HG03108 (cell line): ENCODE measurements at regions not wholly inside any gene's neighbourhood (a gene's known extent, or its start where the extent isn't known, plus 50 kb on each side); places are given as distances from the start of the nearest gene placed in this dataset.

Experiments
- ATAC-seq: cut with Tn5 transposase; IDR thresholded peaks from one replicate; pipeline ENCODE4 v1.9.1; 2021; ENCODE audit warnings: moderate library complexity; ENCODE audit not compliant: unreplicated experiment

DNA sequence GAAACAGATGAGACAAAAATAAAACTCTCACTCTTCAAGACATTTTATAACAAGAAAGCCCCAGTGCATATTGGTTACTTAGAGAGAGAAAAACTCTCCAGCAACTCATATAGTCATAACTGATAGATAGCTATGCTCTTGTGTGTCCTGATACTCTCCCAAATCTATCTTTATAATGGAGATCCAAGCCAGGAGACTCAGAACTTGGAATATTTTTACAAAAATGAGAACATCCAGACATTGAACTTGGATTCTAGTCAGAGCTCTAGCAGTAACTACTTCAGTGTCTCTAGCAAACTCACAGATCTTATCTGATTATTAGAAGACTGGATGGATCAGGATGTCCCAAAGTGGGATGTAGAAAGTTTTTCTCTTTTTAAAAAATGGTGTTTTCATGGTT is 412.7 kb upstream of the BRINP1 start:
- ATAC-seq = no peak

DNA sequence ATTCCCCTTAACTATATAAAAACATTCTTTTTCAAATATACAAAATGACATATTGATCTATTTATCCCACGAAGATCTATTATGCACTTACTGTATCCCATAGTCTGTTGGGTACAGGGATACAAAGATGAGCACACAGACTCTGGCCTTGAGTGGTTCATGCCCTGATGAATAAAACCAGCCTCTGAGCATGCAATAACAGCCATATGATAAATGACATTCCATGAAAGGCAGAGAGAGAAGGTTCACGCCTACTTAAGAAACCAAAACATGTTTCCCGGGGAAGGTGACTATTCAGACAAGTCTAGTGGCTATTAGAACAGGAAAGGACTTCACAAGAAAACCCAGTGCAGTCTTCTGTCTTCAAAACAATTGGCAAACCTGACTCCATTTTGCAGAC is 406.2 kb upstream of the BRINP1 start:
- no peak for ATAC-seq

DNA sequence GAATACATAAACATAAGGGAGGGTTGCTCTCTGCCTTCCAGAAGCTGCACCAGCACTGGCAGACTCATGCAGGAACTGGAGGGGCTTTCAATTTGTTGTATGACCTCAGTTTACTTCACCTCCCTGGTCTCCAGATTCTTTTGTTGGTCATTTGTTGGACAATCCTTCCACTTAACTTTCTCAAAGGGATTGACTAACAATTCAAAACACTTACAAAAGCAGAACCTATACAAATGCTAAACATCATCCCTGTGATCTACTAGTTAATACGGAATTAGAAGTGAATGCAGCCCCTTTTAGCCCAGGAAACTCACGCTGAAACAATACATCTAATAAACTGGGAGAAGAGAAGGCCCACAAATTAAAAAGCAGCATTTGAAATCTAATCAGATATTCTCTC is 404.6 kb upstream of the BRINP1 start:
- ATAC-seq = no peak

DNA sequence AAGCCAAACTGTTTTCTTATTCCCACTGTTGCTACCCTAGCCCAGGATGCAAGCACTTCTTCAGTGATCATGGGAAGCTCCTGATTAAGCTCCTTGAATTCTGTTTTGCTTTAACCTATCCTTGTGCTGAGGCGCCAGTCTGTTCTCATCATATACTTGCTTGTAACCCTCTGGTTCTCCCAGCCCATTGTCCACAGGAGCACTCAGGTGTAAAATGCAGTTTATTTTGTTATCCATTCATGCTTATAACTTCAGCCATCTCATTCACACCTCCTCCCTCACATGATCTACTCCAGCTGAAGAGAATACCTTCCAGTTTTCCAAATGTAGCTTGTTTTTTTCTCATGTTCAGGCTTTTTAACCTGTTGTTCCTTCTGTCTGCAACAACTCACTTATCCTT is 402.1 kb upstream of the BRINP1 start:
- no peak for ATAC-seq

DNA sequence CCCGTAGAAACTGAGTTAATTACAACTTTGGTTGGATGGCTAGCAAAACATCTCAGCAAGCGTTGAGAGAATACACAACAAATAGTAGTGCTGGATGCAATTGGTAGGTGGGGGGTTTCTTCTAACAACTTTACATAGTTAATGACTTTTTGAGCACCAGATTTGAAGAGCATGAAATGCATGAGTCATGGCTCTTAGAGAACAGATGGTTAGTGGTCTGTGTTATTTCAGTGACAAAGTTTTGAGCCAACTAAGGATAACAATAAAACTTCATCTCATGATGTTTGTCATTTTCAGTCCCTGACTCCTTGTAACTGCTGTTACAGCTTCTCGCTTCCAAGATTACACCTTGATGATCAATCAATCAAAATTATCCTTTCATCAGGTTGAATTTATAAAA is 399.0 kb upstream of the BRINP1 start:
- ATAC-seq = no peak

DNA sequence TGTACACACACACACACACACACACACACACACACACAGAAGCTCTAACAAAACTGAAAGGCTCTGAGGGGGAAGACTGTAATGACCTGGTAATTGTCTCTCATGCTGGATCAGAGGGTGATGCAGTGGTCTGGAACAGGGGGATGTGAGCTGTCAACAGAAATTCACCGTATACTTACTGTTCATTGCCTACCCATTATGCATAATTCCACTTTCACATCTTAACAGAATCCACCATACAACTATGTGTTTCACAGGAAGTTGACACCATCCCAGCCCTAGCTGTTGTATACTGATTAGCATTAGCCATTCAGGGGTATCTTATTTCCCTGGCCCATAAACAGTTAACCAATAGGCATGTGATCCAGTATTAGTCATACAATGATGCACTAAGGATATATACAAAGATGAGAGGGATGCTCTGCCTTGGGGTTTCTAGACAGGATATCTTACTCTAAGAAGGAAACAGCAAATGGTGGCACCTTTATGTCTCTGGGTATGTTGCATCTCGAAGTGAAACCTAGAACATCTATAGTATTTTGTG is 396.5 kb upstream of the BRINP1 start:
- no peak for ATAC-seq

DNA sequence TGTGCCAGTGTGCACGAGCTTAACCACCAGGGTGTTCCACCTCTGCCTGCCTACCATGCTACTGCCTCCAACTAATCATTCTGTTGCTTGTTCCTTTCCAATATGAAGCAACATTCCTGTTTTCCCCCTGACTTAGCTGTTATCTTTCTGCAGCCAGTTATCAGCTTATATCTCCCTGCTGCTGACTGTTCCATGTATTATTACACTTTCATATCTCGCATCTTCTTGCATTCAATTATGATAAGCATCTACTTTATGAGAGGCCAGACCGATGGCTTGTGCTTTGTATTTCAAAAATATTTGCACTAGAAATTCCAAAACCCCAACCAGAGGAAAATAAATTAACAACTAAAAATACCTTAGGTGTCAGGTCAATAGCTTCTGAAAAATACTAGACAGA is 394.0 kb upstream of the BRINP1 start:
- ATAC-seq = no peak

DNA sequence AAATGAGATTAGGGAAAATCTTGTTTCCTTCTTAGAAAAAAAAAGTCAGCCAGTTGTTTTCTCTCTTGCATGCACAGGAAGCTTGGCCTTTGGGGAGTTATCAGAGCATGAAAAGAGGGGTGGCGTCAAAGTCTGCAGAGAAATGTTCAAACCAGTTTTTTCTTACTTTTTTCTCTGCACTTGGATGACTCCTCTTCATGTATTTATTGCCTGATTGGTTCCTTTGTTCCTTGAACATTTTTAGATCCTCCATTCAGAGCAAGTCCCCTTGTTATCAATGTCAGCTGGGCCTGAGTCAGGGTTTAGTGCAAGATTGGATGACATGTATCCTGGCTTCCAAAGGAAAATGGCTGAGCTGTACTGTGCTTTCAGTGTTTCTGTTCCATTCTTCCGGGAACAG is 392.6 kb upstream of the BRINP1 start:
- ATAC-seq = no peak

DNA sequence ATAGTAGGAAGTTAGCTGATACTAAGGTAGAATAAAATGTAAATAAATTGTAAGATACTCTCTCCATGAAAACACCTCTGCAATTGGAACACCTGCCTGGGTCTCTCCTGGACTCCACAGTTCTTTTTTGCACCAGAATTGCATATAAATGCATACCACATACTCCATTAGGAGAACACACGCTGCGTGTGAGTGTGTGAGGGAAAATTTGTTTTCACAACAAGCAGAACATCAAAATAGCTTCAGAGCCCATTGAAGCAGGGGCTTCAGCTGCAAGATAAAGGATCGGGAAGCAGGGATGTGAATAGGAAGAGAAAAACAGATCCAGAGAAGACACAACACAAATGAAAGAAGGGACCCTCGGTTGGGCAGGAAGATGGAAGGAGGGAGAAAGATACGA is 389.8 kb upstream of the BRINP1 start:
- ATAC-seq = no peak

DNA sequence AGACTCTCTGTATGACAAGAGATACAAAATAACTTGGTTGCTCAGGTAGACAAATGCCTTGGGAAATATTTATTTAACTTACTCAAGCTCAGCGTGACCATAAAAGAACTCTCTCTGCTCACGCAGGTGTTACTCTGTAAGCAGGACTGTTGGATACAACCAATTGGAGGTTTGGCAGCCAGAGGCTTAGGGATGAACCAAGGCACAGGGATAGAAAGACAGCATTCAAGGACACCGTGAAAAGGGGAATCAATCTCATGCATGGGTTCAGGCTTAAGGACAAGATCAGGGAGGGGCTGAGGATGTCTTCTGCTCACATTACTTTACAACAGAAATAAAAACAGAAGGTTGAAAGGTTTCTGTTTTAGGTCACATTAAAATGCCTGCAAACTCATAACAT is 389.0 kb upstream of the BRINP1 start:
- no peak for ATAC-seq

DNA sequence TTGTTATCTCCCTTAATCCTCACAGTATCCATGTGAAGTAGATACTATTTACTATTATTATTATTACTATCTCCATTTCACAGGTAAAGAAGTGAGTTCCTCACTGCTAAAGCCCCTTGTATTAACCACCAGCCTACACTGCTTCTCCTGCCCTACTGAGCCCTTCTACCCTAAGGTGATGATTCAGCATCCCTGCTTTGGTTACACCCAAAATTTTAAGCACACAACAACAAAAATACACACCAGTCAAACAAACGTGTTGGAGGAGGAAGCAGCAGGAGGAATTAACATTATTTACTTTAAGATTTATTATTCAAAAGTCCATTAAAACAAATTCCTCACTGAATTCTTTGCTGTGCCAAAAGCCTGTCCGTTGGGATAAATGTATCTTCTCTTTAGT is 370.2 kb upstream of the BRINP1 start:
- ATAC-seq = no peak

DNA sequence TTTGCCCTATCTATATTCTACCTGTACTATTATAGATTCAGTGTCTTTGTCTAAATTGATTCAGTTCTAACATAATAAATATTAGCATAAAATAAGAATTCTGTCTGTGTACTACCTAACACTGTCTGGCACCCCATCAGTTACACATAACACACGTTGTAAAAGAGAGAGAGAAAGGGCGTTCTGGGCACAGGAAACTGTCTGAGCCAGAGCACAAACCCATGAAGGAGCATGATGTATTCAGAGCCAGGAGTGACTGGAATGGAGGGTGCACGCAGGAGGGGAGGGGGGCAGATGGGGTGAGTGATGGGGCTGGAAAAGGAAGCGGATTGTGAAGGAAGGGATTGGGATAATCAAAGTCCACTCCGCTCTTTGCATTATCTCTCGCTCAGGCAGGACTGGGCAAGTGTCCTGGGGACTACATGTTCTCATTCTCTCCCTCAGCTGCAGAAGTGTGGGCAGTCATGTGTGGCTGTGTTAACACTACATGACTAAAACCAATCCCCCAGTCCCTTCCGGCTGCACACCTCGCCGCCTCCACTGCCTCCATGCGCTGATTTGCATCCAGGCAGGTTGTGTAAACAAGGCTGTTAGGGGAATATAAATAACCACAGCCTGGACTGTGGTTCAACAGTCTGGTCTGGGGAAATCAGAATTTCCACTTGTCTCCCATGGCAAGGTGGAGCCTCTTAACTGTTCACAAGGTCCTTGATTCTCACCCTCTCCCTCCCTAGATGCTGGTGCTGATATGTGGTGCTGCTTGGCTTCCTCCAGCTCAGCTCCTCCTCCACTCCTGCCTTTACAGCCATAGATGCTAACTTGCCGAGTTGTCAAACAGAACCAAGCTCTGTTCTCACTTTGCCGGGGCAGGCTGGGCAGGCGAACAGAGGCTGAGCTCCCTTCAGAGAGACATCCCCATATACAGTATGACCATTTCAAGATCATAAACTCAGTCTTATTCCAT is 367.5 kb upstream of the BRINP1 start:
- peak; percentile 99 for ATAC-seq

DNA sequence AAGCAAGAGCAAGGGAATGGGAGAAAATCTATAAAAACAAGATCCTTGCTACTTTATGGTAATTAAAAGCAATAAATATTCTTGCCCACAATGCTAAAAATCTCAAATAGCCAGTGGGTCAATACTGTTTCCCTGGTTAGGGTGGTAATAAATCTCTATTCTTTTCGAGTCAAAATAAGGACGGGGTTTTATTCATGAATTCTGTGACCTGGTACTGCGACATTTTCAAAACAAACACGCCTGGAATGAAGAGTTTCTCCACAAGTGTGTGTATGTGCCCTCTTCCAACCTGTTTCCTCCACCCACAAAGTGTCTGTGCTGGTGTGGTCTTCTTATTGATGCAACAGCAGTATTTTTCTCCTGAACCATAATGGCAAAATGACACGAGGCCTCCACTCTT is 358.8 kb upstream of the BRINP1 start:
- ATAC-seq = no peak

DNA sequence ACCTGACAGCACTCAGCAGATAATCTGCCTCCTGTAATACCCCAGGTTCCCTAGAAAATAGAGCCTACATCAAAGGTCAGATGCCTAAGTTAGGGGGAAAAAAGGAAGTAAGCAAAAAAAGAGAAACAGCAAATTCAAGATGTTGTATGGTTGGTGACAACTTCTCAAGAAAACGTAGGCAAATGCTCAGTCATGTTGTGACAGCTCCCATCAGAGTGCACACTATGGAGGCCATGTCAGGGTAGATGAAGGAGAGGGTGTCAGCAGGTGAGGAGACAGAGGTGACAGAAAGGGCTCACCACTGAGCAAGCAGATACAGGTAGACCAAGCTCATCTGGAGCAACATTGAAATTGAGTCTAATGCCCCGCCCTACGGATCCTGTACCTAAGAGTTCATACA is 356.8 kb upstream of the BRINP1 start:
- ATAC-seq = no peak

DNA sequence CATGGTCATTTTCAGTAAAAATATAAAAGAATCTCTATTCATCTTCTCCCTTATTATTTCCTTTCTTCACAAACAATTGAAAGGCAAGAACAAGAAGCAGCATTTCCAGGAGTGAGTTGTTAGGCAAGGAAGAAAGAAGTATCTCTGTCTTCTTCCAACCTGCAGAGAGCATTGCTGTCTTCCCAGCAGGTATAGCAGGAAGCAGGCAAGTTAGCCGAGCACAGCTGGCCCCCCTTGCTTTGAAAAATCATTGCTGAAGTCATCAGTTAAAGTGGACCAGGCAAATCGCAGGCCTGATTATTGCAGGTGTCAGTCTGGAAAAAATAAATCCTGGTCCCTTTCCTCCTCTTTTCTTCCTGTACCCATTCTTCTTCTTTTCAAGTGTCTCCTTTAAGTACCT is 353.1 kb upstream of the BRINP1 start:
- no peak for ATAC-seq

DNA sequence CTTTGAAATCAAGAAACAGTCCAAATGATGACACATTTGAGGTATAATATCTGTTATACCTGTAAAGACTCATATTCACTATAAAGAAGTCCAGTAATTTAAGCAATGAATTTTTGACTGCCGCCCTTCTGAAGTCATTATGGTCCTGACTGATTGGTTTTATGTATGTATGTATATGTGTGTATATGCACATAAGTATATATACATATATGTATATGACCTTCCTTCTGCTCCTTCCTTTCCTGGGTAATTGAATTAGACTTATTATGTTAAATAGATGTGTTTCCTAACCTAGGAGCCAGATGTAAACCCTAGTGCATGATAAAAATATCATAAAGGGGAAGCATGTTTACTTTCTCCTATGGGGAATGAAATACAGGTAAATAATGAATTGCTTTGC is 343.1 kb upstream of the BRINP1 start:
- ATAC-seq = no peak

DNA sequence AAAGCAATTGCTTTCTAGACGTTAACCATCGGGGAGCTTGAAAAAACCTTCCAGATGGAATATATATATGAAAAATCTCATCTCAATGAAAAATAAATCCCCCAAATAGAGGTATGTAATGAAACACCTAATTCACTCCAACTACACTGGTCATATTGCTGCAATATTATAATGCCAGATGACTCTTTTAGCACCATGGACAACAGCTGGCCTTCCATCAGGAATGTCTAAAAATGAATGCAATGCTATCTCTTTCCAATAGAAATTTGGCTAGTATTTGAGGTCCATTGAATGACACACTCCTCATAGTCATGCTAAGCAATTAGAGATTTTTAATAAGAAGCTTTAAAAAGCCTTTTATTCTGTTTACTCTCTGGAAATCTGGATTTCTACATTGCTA is 340.2 kb upstream of the BRINP1 start:
- ATAC-seq = no peak

DNA sequence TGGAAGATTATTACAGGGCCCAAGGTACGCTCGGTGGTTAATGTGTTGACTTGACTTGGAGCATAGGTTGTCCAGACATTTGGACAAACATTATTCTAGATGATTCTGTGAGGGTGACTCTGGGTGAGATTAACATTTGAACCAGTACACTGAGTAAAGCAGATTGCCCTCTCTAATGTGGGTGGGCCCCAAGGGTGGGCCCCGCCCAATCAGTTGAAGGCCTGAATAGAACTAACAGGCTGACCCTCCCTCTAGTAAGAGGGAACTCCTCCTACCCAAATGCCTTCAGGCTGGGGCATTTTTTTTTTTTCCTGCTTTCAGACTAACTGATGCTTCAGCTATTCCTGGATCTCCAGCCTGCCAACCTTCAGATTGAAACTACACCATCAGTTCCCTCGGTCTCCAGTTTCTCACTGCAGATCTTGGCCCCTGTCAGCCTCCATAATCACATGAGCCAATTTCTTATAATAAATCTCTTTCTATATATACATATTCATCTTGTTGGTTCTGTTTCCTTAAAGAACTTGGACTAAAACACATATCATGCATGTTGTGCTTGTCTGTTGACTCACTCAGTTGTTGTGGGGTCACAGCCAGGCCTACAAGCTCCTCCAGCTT is 338.1 kb upstream of the BRINP1 start:
- no peak for ATAC-seq

DNA sequence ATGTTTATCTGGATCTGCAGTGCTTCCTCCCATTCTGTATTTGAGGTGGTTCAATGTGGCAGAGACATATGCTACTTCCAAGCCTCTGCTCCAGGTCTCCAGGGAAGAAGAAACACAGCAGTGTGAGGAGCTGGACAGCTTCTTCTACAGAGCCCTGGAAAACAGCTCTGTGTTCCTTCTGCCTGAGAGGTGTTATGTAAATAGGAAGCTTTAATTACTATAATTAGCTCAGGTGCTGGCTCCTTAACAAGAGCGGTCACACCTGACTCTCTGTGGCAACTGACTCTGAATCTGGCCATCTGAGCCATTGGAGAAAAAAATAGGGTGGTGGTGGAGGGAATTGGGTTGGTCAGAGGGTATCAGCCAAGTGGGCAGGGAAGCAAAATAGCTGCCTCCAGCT is 332.4 kb upstream of the BRINP1 start:
- no peak for ATAC-seq

DNA sequence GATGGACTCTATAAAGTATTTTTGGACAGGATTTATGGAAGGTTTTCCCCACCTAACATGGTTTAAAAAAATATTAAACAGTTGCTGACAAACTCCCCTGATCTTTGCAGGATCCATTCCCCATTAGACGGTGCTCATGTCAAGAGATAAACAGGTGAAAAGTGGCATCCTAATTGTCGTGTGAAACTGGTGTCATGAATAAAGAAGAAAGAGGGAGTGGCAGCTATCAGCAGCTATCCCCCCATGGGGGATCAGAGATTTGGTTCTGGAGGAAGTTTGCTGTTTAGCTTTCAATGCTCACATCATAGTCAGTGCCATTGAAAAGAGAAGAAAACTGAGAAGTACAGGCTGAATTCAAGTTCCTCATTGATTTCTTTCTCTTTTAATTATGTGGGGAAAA is 329.3 kb upstream of the BRINP1 start:
- ATAC-seq = no peak

DNA sequence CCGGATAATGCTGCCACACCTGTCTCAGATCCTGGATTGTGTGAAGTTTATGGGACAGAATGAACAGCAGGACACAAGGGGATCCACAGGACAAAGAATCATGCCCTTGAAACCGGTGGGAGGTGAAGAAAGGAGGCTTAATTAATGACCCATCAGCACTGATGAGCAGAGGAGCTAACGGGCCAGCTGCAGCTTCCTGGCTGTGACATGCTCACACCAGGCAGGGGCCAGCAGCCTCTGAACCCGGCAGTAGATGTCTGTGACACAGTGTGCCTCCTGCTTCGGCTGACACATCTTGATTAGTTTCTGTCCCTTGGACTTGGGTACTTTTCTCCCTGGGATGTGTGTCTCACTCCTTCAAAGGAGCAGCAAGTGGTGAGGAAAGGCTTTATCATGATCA is 328.8 kb upstream of the BRINP1 start:
- ATAC-seq = no peak

DNA sequence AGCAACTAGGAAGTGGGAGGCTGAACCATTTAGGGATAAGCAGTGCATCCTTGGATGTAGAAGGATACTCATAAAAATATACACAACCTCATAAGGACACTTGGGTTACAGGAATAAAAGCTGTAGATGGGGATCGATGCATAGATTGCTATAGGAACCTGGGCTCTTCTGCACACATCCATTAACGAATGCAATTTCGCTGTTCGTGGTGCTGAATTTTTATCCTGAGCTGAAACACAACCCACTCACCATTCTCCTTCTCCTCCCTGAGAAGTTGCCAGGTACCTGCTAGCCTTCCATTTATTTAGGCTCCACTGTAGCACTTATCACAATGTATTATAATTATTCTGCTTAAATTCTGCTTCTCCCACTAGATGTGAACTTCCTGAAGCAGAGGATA is 320.6 kb upstream of the BRINP1 start:
- no peak for ATAC-seq
